Type B pancreatic cell (in vitro differentiated cells): ENCODE measurements at regions not wholly inside any gene's neighbourhood (a gene's known extent, or its start where the extent isn't known, plus 50 kb on each side); places are given as distances from the start of the nearest gene placed in this dataset.

ENCODE experiments used
- DNase-seq: peaks from one replicate; pipeline ENCODE4 v3.0.0; 2021; ENCODE audit warnings: mixed read lengths; ENCODE audit not compliant: unreplicated experiment; ENCODE audit errors: extremely low spot score
- H3K27ac Mint-ChIP-seq: 2 replicates; pipeline ENCODE4 v1.8.0; 2021; ENCODE audit warnings: mild to moderate bottlenecking, mixed read lengths
- H3K27me3 Mint-ChIP-seq: 2 replicates; pipeline ENCODE4 v1.8.0; 2021; ENCODE audit warnings: mixed read lengths
- H3K36me3 Mint-ChIP-seq: 2 replicates; pipeline ENCODE4 v1.8.0; 2021; ENCODE audit warnings: mixed read lengths
- H3K4me1 Mint-ChIP-seq: one replicate; pipeline ENCODE4 v1.8.0; 2021; ENCODE audit warnings: mixed read lengths; ENCODE audit not compliant: unreplicated experiment
- H3K4me3 Mint-ChIP-seq: 2 replicates; pipeline ENCODE4 v1.8.0; 2021; ENCODE audit warnings: mild to moderate bottlenecking, mixed read lengths
- H3K9me3 Mint-ChIP-seq: 2 replicates; pipeline ENCODE4 v1.8.0; 2021; ENCODE audit warnings: mixed read lengths
- TF ChIP-seq, protein P1 (sequence below): fragments of 200-600 bp; sonication (generic); conservative IDR thresholded peaks from 2 replicates; pipeline ENCODE4 v1.5.0; 2021; ENCODE audit warnings: antibody characterized with exemption, mild to moderate bottlenecking

- peaks cover 3% of the 10 kb centered on the region for H3K4me1 Mint-ChIP-seq
- no peaks in the 10 kb centered on the region for H3K9me3 Mint-ChIP-seq
- H3K4me3 Mint-ChIP-seq: no peak overlapping the region
- TF ChIP-seq, protein P1, sequence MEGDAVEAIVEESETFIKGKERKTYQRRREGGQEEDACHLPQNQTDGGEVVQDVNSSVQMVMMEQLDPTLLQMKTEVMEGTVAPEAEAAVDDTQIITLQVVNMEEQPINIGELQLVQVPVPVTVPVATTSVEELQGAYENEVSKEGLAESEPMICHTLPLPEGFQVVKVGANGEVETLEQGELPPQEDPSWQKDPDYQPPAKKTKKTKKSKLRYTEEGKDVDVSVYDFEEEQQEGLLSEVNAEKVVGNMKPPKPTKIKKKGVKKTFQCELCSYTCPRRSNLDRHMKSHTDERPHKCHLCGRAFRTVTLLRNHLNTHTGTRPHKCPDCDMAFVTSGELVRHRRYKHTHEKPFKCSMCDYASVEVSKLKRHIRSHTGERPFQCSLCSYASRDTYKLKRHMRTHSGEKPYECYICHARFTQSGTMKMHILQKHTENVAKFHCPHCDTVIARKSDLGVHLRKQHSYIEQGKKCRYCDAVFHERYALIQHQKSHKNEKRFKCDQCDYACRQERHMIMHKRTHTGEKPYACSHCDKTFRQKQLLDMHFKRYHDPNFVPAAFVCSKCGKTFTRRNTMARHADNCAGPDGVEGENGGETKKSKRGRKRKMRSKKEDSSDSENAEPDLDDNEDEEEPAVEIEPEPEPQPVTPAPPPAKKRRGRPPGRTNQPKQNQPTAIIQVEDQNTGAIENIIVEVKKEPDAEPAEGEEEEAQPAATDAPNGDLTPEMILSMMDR: no peak
- H3K27ac Mint-ChIP-seq: no peak overlapping the region
- no peaks in the 10 kb centered on the region for H3K27me3 Mint-ChIP-seq
- no peak for DNase-seq
- H3K36me3 Mint-ChIP-seq: no peaks in the 10 kb centered on the region
These were observed 156.1 kb downstream of the LURAP1L start for GRCh38 chr9:12930906-12931305.

GRCh38 chr9:12933957-12934356, 159.1 kb downstream of the LURAP1L start:
- Mint-ChIP-seq H3K9me3 (no peaks in the 10 kb centered on the region), H3K4me1 (peaks cover 3% of the 10 kb centered on the region), H3K4me3 (no peak overlapping the region), H3K27ac (no peak overlapping the region), H3K27me3 (no peaks in the 10 kb centered on the region), H3K36me3 (no peaks in the 10 kb centered on the region)
- no peak for DNase-seq
- TF ChIP-seq, protein P1: no peak

DNA sequence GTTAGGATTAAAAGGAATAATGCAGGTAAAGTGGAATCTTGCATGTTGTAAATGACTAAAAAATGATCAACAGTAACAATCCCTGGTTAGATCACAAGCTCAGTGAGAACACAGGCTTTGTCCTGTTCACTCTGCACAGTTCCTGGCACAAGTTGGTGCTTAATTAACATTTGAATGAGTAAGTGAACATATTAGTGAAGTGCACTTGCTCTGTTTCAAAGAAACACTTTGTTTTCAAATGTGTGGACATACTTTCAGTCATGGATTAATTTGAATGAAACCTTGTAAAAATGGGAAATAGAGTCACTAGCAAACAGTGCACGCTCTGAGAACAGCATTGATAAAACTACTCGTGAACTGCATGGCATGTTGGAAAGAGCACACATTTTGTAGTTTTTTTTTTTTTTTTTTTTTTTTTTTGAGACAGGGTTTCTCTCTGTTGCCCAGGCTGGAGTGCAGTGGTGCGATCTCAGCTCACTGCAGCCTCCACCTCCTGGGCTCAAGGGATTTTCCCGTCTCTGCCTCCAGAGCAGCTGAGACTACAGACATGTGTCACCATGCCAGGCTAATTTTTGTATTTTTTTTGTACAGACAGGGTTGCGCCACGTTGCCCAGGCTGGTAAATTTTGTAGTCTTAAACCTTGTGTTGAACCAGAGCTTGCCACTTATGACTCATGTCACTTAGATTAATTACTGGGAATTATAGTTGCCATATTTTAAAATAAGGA, 159.9 kb downstream of the LURAP1L start:
- no peak overlapping the region for H3K27ac Mint-ChIP-seq
- H3K4me3 Mint-ChIP-seq: no peak overlapping the region
- no peak for DNase-seq
- no peaks in the 10 kb centered on the region for H3K27me3 Mint-ChIP-seq
- H3K9me3 Mint-ChIP-seq: no peaks in the 10 kb centered on the region
- TF ChIP-seq, protein P1: no peak
- no peaks in the 10 kb centered on the region for H3K36me3 Mint-ChIP-seq
- peaks cover 3% of the 10 kb centered on the region for H3K4me1 Mint-ChIP-seq

GRCh38 chr9:12935714-12936113, 160.9 kb downstream of the LURAP1L start:
- TF ChIP-seq, protein P1: no peak
- H3K4me1 Mint-ChIP-seq: peaks cover 2% of the 10 kb centered on the region
- no peak overlapping the region for H3K4me3 Mint-ChIP-seq
- H3K27me3 Mint-ChIP-seq: no peaks in the 10 kb centered on the region
- no peaks in the 10 kb centered on the region for H3K36me3 Mint-ChIP-seq
- H3K27ac Mint-ChIP-seq: no peak overlapping the region
- no peak for DNase-seq
- no peaks in the 10 kb centered on the region for H3K9me3 Mint-ChIP-seq

- DNase-seq: no peak
- H3K4me1 Mint-ChIP-seq: peaks cover 6% of the 10 kb centered on the region
- no peaks in the 10 kb centered on the region for H3K36me3 Mint-ChIP-seq
- peaks cover 5% of the 10 kb centered on the region for H3K27me3 Mint-ChIP-seq
- TF ChIP-seq, protein P1: no peak
- no peak overlapping the region for H3K4me3 Mint-ChIP-seq
- H3K9me3 Mint-ChIP-seq: peaks cover 9% of the 10 kb centered on the region
- H3K27ac Mint-ChIP-seq: no peak overlapping the region
These were observed 179.6 kb downstream of the LURAP1L start for GRCh38 chr9:12954441-12954840.
